Glutamatergic neuron (in vitro differentiated cells): ENCODE measurements at regions not wholly inside any gene's neighbourhood (a gene's known extent, or its start where the extent isn't known, plus 50 kb on each side); places are given as distances from the start of the nearest gene placed in this dataset.

Experiments
- DNase-seq: peaks from one replicate; pipeline ENCODE4 v3.0.0; 2022
- H3K27ac Mint-ChIP-seq: one replicate; pipeline ENCODE4 v1.8.0; 2020; ENCODE audit warnings: mild to moderate bottlenecking, mixed read lengths, inconsistent platforms; ENCODE audit not compliant: unreplicated experiment
- H3K27me3 Mint-ChIP-seq: one replicate; pipeline ENCODE4 v1.8.0; 2020; ENCODE audit warnings: mild to moderate bottlenecking, moderate library complexity, mixed read lengths, inconsistent platforms; ENCODE audit not compliant: unreplicated experiment
- H3K36me3 Mint-ChIP-seq: one replicate; pipeline ENCODE4 v1.8.0; 2020; ENCODE audit warnings: mild to moderate bottlenecking, mixed read lengths, inconsistent platforms; ENCODE audit not compliant: unreplicated experiment
- H3K4me1 Mint-ChIP-seq: one replicate; pipeline ENCODE4 v1.8.0; 2020; ENCODE audit warnings: mild to moderate bottlenecking, low read depth, mixed read lengths, inconsistent platforms; ENCODE audit not compliant: unreplicated experiment
- H3K4me3 Mint-ChIP-seq: one replicate; pipeline ENCODE4 v1.8.0; 2020; ENCODE audit warnings: mild to moderate bottlenecking, mixed read lengths, inconsistent platforms; ENCODE audit not compliant: unreplicated experiment
- H3K9me3 Mint-ChIP-seq: one replicate; pipeline ENCODE4 v1.8.0; 2020; ENCODE audit warnings: mild to moderate bottlenecking, moderate library complexity, mixed read lengths, inconsistent platforms; ENCODE audit not compliant: unreplicated experiment
- CTCF ChIP-seq: fragments of 200-600 bp; sonication (generic); IDR thresholded peaks from one replicate; pipeline ENCODE4 v1.5.0; 2021; ENCODE audit not compliant: partially characterized antibody, unreplicated experiment

GRCh38 chr12:126989532-126989931 lies 1277.4 kb upstream of the TMEM132C start:
- H3K4me3 Mint-ChIP-seq: no peak overlapping the region
- DNase-seq: no peak

GRCh38 chr12:126993898-126994297 lies 1273.1 kb upstream of the TMEM132C start:
- Mint-ChIP-seq H3K27ac (no peak overlapping the region), H3K36me3 (no peaks in the 10 kb centered on the region), H3K4me1 (no peaks in the 10 kb centered on the region), H3K27me3 (no peaks in the 10 kb centered on the region), H3K4me3 (no peak overlapping the region), H3K9me3 (peaks cover 1% of the 10 kb centered on the region)
- no peak for DNase-seq
- no peak for TF ChIP-seq CTCF

More at GRCh38 chr12:126989532-126989931, 1277.4 kb upstream of the TMEM132C start:
- Mint-ChIP-seq H3K9me3 (peaks cover 1% of the 10 kb centered on the region), H3K4me1 (no peaks in the 10 kb centered on the region), H3K27ac (no peak overlapping the region), H3K36me3 (no peaks in the 10 kb centered on the region), H3K27me3 (no peaks in the 10 kb centered on the region)
- TF ChIP-seq CTCF: no peak

GRCh38 chr12:126994599-126994998 lies 1272.4 kb upstream of the TMEM132C start:
- H3K4me1 Mint-ChIP-seq: no peaks in the 10 kb centered on the region
- H3K9me3 Mint-ChIP-seq: peaks cover 1% of the 10 kb centered on the region
- TF ChIP-seq CTCF: no peak
- H3K36me3 Mint-ChIP-seq: no peaks in the 10 kb centered on the region
- H3K27ac Mint-ChIP-seq: no peak overlapping the region
- no peak overlapping the region for H3K4me3 Mint-ChIP-seq
- DNase-seq: no peak
- no peaks in the 10 kb centered on the region for H3K27me3 Mint-ChIP-seq

- no peaks in the 10 kb centered on the region for H3K9me3 Mint-ChIP-seq
- H3K27me3 Mint-ChIP-seq: no peaks in the 10 kb centered on the region
- no peak overlapping the region for H3K4me3 Mint-ChIP-seq
- no peaks in the 10 kb centered on the region for H3K36me3 Mint-ChIP-seq
- no peak for TF ChIP-seq CTCF
- no peak for DNase-seq
- H3K4me1 Mint-ChIP-seq: no peaks in the 10 kb centered on the region
- no peak overlapping the region for H3K27ac Mint-ChIP-seq
These were observed 1268.9 kb upstream of the TMEM132C start for GRCh38 chr12:126998031-126998430.

- no peak overlapping the region for H3K4me3 Mint-ChIP-seq
- no peaks in the 10 kb centered on the region for H3K4me1 Mint-ChIP-seq
- TF ChIP-seq CTCF: no peak
- H3K9me3 Mint-ChIP-seq: no peaks in the 10 kb centered on the region
- no peak overlapping the region for H3K27ac Mint-ChIP-seq
- no peak for DNase-seq
- no peaks in the 10 kb centered on the region for H3K36me3 Mint-ChIP-seq
- H3K27me3 Mint-ChIP-seq: no peaks in the 10 kb centered on the region
These were observed 1268.2 kb upstream of the TMEM132C start for GRCh38 chr12:126998747-126999285.
